ENCODE measurements at regions not wholly inside any gene's neighbourhood (a gene's known extent, or its start where the extent isn't known, plus 50 kb on each side); places are given as distances from the start of the nearest gene placed in this dataset.
A peak's percentile ranks its signal among the peaks of the same experiment; 100 is the strongest.

DNA sequence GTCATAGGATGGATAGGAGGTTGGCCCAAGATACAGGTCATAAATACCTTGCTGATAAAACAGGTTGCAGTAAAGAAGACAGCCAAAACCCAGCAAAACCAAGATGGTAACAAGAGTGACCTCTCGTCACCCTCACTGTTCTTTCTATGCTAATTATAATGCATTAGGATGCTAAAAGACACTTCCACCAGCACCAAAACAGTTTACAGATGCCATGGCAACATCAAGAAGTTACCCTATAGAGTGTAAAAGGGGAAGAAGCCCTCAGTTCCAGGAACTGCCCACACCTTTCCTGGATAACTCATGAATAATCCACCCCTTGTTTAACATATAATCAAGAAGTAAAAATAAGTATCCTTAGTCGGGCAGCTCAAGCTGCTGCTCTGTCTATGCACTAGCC lies 671.9 kb downstream of the PTPRC start:
- DNase-seq = no peak

GRCh38 chr1:199311478-199312262 lies 672.8 kb downstream of the PTPRC start:
- DNase-seq = no peak

DNA sequence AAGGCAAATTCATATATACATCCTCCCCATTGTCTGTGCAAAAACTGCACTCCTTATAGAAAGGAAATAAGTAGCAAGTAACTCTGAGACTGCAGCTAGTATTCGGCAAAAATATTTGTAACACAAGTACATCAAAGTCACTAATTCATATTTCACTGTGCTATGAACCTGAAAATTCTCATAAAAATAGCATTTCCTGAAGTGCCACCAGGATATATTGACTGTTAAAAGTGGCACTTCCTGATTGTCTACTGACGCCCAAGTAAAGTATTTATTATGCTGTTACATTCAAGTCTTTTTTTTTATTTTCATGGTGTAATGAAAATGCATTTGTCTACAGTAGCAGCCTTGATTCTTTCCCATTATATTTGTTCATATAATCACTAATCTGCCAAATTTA lies 673.8 kb downstream of the PTPRC start:
- no peak for DNase-seq

DNA sequence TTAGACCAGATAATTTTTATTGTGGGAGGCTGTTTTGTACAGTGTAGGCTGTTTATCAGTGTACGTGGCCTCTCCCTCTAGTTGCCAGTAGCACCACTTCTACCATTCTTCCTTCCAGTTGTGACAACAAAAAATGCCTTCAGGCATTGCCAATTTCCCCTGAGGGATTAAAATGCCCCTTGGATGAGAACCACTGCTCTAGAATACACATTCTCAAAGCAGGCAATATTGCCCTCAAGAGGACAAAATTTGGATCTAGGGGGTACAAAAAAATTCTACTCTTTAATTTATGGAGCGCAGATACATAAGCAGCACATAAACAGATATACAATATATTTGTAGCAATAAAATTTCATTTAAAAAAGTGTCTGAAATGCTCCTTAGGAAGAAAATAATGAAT lies 674.6 kb downstream of the PTPRC start:
- no peak for DNase-seq

- DNase-seq = no peak
Measured at GRCh38 chr1:199319341-199319740, 680.5 kb downstream of the PTPRC start.

GRCh38 chr1:199322278-199322677 lies 683.4 kb downstream of the PTPRC start:
- DNase-seq = no peak

DNA sequence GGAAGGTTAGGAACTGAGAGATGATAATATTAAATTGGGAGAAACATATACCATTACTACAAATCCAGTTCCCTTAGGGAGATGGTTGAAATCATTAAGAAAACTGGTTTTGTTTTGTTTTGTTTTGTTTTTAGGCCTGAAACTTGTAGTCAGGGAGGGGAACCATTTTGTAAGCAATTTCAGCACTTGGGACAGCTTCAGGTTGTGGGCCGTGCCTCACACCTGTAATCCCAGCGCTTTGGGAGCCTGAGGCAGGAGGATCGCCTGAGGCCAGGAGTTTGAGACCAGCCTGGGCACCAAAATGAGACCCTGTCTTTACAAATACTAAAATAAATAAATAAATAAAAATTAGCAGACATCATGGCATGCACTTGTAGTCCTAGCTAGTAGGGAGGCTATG lies 694.3 kb upstream of the NR5A2 start:
- DNase-seq = no peak

- DNase-seq = no peak
Measured at GRCh38 chr1:199335496-199335895, 692.0 kb upstream of the NR5A2 start.

- DNase-seq = no peak
Measured at GRCh38 chr1:199336745-199337640, 690.5 kb upstream of the NR5A2 start.

DNA sequence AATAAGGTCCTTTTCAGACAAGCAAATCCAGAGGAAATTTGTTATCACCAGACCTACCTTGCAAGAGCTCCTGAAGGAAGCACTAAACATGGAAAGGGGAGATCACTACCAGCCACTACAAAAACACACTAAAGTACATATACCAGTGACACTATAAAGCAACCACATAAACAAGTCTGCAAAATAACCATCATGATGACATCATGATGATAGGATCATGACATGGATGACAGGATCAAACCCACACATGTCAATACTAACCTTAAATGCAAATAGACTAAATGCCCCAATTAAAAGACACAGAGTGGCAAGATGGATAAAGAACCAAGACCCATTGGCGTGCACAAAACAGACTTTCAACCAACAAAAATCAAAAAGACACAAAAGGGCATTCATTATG lies 688.8 kb upstream of the NR5A2 start:
- no peak for DNase-seq

DNA sequence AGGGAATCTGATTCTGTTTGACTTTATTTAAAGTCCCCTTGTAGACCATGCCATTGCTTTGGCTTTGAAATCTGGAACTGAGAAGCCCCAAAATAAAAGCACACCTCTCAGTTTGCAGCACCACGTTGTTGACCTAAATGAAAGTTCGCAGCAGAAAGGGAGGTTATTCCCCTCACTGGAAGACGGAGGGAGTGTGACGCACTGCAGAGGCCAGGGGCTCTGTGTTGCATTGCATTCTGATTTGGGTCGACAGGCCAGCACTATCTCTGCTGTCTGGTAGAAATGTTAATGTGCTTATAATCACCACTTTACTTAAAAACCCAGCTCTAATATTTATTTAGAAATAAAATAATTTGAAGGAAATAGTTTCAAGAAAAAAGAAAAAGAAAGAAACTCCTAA lies 675.2 kb upstream of the NR5A2 start:
- DNase-seq = no peak

- no peak for DNase-seq
Measured at GRCh38 chr1:199353906-199354305, 673.6 kb upstream of the NR5A2 start.

DNA sequence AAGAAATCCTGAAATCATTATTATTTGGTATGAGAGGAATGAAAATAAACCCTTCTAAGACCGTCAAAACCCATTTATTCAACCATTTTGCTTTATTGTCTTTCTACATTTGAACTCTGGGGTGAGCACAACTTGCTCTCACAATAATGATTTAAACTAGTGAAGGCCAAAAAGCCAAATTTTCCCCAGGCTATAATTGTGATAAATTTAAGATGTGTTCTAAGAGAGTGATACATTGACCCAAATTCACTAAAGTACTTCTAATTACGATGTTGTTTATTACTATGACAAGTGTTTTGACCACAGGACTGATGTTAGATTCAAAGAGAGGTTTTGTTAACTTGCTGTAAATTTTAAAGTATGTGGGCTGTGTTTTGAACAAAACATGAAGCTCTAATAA lies 670.9 kb upstream of the NR5A2 start:
- no peak for DNase-seq

- no peak for DNase-seq
Measured at GRCh38 chr1:199357599-199357998, 669.9 kb upstream of the NR5A2 start.

DNA sequence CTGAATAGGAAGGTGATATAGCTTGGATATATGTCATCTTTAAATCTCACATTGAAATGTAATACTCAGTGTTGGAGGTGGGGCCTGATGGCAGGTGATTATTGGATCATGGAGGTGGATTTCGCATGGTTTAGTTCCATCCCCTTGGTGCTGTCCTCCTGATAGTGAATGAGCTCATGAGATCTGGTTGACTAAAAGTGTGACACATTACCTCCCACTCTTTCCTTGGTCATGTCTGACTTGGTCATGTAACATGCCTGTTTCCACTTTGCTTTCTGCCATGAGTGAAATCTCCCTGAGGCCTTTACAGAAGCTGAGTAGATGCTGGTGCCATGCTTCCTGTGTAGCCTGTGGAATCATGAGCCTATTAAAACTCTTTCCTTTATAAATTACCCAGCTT lies 664.5 kb upstream of the NR5A2 start:
- no peak for DNase-seq

DNA sequence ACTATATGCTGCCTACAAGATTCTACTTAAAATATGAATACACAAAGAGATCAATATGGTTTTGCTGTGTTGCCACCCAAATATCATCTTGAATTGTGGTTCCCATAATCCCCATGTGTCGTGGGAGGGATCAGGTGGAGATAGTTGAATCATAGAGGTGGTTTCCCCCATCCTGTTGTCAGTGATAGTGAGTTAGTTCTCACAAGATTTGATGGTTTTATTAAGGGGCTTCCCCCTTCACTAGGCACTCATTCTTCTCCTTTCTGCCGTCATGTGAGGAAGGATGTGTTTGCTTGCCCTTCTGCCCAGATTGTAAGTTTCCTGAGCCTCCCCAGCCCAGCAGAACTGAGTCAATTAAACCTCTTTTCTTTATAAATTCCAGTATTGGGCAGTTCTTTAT lies 654.4 kb upstream of the NR5A2 start:
- no peak for DNase-seq

DNA sequence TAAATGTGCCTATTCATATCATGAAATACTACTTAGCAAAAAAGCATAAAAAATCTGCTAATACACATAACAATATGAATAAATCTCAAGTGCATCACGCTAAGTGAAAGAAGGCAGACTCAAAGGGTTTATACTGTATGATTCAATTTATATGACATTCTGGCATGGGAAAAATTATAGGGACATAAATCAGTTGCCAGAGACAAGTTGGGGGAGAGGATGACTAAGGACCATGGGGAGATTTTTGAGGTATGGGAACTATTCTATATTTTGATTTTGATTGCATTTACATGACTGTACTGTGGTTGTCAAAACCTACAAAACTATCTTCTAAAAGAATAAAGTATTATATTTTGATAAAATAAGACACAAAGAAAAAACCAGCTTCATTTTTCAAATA lies 650.3 kb upstream of the NR5A2 start:
- no peak for DNase-seq

DNA sequence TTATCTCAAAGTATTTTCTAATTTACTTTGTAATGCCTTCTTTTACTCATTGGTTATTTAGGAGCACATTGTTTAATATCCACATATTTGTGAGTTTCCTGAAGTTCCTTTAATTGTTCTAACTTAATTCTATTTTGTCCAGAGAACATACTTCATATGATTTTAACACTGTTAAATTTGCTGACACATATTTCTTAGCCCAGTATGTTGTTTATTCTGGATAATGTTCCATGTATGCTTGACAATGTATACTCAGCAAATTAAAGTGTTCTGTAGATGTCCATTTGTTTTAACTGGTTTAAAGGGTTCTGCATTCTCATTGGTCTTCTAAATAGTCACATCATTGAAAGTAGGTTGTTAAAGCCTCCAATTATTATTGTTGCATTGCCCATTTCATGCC lies 643.7 kb upstream of the NR5A2 start:
- no peak for DNase-seq

- no peak for DNase-seq
Measured at GRCh38 chr1:199394856-199395255, 632.7 kb upstream of the NR5A2 start.

- no peak for DNase-seq
Measured at GRCh38 chr1:199396456-199396855, 631.1 kb upstream of the NR5A2 start.

- DNase-seq = peak in 1 of 51 donors; percentile 9
Measured at GRCh38 chr1:199399996-199400724, 627.4 kb upstream of the NR5A2 start.

DNA sequence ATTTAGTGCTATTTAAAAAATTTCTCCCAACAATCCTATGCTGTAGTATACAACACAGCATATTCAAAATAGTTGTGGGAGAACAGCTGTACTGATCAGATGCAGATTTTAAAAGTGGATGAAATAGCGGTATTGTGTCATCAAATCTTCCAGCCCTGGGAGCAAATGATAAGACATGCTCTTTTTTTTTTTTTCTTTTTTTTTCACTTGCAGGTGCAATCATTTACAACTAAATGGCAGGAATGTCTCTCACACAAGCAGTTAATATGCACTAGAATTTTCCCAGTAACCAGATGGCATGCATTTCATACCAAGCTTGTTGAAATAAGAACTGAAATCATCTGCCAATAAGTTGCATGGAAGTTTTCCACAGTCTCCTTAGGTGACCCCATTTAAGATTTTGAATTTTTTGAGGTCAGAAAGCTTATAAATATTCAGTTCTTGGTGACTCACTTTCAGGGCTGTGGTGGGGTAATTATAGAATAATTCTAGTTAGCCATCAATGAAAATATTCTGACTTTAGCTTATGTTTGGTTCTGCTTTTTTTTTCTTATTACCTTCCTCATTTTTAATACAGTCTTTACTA lies 623.9 kb upstream of the NR5A2 start:
- no peak for DNase-seq
